IPS DF 6.9 (cell line): ENCODE measurements at regions not wholly inside any gene's neighbourhood (a gene's known extent, or its start where the extent isn't known, plus 50 kb on each side); places are given as distances from the start of the nearest gene placed in this dataset.

Experiments used
- DNase-seq: peaks from one replicate; pipeline ENCODE4 v3.0.0-alpha.2; 2013; ENCODE audit warnings: low read depth, low spot score
- H3K27ac ChIP-seq: one replicate; pipeline ENCODE4 v1.5.1; 2013; ENCODE audit warnings: low read length, control low read depth
- H3K27me3 ChIP-seq: 2 replicates; pipeline ENCODE4 v1.6.1; 2013; ENCODE audit warnings: mild to moderate bottlenecking, low read length; ENCODE audit not compliant: control insufficient read depth, insufficient read depth
- H3K36me3 ChIP-seq: 2 replicates; pipeline ENCODE4 v1.6.1; 2013; ENCODE audit warnings: low read length; ENCODE audit not compliant: control insufficient read depth, insufficient read depth
- H3K4me1 ChIP-seq: 2 replicates; pipeline ENCODE4 v1.6.1; 2013; ENCODE audit warnings: low read length; ENCODE audit not compliant: control insufficient read depth, insufficient read depth
- H3K4me3 ChIP-seq: 2 replicates; pipeline ENCODE4 v1.5.1; 2013; ENCODE audit warnings: mild to moderate bottlenecking, low read length
- H3K9me3 ChIP-seq: 2 replicates; pipeline ENCODE4 v1.6.1; 2013; ENCODE audit warnings: low read length, inconsistent platforms; ENCODE audit not compliant: control insufficient read depth, insufficient read depth
- WGBS: extraction: QIAGEN DNeasy Blood & Tissue Kit; methylation state at CpG from one replicate; pipeline ENCODE4 v1.1.7; 2013; ENCODE audit warnings: mixed read lengths, missing lambda C conversion rate; ENCODE audit not compliant: insufficient read length, insufficient coverage; 5-methylcytosine and 5-hydroxymethylcytosine counted together

DNA sequence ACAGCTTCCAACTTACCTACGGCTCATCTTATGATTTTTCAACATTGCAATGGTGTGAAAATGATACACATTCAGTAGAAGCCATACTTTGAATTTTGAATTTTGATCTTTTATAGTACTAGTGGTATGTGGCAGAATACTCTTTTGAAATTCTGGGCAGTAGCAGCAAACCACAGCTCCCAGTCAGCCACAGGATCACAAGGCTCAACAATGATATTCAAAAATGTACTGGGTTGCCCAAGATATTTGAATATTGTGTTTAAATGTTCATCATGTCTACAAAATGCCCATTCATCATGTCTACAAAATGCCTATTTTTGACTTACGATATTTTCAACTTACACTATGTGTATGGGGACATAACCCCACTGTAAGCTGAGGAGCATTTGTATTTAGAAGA lies 81.3 kb upstream of the PRR16 start:
- H3K4me1 ChIP-seq: no peaks in the 10 kb centered on the region
- no peak for DNase-seq
- H3K27ac ChIP-seq: no peak overlapping the region
- no peak overlapping the region for H3K4me3 ChIP-seq
- no CpG with 5 or more reads among the region's 2 CpGs for WGBS
- no peaks in the 10 kb centered on the region for H3K27me3 ChIP-seq
- H3K9me3 ChIP-seq: no peaks in the 10 kb centered on the region
- H3K36me3 ChIP-seq: no peaks in the 10 kb centered on the region

DNA sequence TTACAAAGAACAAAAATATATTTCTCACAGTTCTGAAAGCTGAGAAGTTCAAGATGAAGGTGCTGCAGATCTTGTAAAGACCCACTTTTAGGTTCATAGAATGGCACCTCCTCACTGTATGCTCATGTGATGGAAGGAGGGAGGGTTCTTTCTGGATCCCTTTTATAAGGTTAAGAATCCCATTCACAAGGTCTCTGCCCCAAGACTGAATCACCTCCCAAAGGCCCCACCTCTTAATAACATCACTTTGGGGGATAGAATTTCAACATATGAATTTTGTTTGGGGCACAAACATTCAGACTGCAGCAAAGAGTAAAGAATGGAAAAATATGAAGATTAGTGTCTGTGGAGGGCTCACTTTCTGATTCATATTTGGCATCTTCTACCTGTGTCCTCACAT lies 77.1 kb upstream of the PRR16 start:
- DNase-seq: no peak
- Histone ChIP-seq H3K4me3 (no peak overlapping the region), H3K36me3 (no peaks in the 10 kb centered on the region), H3K27ac (no peak overlapping the region), H3K4me1 (no peaks in the 10 kb centered on the region; the same call in 1 of the 2 replicates), H3K9me3 (no peaks in the 10 kb centered on the region), H3K27me3 (no peaks in the 10 kb centered on the region)

DNA sequence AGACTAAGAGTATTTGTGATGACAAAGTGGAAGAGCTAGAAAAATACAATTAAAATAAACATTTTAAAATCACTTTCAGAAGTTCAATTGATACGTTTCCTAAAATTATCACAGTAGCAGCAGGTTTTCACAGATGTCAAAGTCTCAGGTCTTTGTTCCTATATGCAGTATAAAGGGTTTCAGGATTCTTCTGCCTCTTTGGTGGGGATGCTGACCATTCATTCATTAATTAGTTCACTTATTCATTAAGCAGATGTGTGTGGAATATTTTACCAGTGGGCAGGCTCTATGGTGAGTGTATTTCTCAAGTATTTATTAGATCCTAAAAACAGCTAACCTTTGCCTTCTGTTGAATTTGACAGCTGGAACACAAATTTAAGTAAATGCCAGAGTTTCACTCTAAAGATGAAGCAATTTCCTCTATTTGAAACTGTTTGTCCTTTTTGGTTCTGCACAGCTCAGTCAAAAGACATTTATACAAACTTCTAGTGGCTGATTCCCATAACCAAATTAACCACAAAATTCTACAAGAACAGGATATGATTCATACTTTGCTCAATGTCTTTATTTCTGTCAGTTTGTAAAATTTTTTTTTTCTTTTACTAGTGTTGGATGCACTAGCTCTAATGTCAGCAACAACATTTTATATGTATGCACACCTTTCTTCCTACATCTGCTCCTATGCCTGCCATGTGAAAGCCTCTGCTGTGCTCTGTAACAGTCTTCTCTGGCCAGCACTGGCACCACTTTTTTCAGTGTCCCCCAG lies 75.9 kb upstream of the PRR16 start:
- Histone ChIP-seq H3K9me3 (no peaks in the 10 kb centered on the region), H3K27ac (no peak overlapping the region), H3K4me3 (no peak overlapping the region), H3K36me3 (no peaks in the 10 kb centered on the region), H3K27me3 (no peaks in the 10 kb centered on the region), H3K4me1 (no peaks in the 10 kb centered on the region; the same call in 1 of the 2 replicates)
- WGBS: no CpG with 5 or more reads among the region's 1 CpG
- DNase-seq: no peak

DNA sequence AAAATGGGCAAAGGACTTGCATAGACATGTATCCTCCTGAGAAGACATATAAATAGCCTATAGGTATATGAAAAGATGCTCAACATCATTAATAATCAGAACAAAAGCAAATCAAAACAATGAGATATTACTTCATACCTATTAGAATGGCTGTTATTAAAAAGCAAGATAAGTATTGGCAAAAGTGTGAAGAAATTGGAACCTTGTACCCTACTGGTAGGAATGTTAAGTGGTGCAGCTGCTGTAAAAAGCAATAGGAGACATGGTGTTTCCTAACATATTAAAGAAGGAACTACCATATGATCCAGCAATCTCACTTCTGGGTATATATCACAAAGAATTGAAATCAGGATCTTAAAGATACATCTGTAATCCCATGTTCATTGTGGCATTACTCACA lies 69.8 kb upstream of the PRR16 start:
- no peak overlapping the region for H3K27ac ChIP-seq
- H3K4me3 ChIP-seq: no peak overlapping the region
- no peaks in the 10 kb centered on the region for H3K36me3 ChIP-seq
- H3K4me1 ChIP-seq: no peaks in the 10 kb centered on the region
- DNase-seq: no peak
- H3K9me3 ChIP-seq: no peaks in the 10 kb centered on the region
- H3K27me3 ChIP-seq: no peaks in the 10 kb centered on the region

DNA sequence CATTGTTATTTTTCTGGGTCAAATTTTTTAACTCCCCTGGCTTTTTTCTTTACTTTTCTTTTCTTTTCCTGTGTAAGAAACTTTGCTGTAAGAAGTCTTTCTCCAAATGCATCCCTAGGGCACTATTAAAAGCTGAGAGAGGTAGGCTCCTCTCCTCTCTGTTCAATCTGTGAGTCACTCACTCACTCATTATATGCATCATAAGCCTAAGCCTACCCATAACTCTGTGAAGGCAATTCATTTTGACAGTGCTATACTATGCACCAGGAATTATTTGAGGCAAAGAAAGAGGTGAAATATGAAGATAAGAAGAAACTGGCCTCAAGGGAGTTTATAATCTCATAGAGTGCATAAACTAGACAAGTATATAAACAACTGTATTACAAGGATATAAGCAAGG lies 67.9 kb upstream of the PRR16 start:
- Histone ChIP-seq H3K9me3 (no peaks in the 10 kb centered on the region), H3K4me3 (no peak overlapping the region), H3K27me3 (no peaks in the 10 kb centered on the region), H3K27ac (no peak overlapping the region), H3K36me3 (no peaks in the 10 kb centered on the region), H3K4me1 (no peaks in the 10 kb centered on the region)
- DNase-seq: no peak

DNA sequence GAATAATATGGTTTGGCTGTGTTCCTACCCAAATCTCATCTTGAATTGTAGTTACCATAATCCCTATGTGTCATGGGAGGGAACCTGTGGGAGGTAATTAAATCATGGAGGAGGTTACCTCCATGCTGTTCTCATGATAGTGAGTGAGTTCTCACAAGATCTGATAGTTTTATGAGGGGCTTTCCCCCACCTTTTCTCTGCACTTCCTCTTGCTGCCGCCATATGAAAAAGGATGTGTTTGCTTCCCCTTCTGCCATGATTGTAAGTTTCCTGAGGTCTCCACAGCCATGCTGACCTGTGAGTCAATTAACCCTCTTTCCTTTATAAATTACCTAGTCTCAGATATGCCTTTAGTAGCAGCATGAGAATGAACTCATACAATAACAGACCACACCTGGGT lies 63.7 kb upstream of the PRR16 start:
- Histone ChIP-seq H3K4me1 (no peaks in the 10 kb centered on the region), H3K27ac (no peak overlapping the region), H3K36me3 (no peaks in the 10 kb centered on the region), H3K4me3 (no peak overlapping the region), H3K27me3 (no peaks in the 10 kb centered on the region), H3K9me3 (no peaks in the 10 kb centered on the region)
- WGBS: no CpG with 5 or more reads among the region's 1 CpG
- no peak for DNase-seq

DNA sequence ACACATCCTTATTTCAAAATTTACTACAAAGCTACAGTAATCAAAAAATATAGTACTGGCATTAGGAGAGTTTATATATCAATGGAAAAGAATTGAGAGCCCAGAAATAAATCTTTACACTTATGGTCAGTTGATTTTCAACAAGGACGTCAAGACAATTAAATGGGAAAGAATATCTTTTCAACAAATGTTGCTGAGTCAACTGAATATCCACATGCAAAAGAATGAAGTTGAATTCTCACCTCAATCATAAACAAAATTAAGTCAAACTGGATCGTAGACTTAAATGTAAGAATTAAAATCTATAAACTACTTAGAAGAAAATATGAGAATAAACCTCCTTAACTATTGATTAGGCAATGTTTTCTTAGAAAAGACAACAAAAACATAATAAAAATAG lies 61.5 kb upstream of the PRR16 start:
- Histone ChIP-seq H3K27me3 (no peaks in the 10 kb centered on the region), H3K4me1 (no peaks in the 10 kb centered on the region), H3K9me3 (no peaks in the 10 kb centered on the region), H3K27ac (no peak overlapping the region), H3K4me3 (no peak overlapping the region), H3K36me3 (no peaks in the 10 kb centered on the region)
- DNase-seq: no peak
- no CpG with 5 or more reads among the region's 2 CpGs for WGBS

DNA sequence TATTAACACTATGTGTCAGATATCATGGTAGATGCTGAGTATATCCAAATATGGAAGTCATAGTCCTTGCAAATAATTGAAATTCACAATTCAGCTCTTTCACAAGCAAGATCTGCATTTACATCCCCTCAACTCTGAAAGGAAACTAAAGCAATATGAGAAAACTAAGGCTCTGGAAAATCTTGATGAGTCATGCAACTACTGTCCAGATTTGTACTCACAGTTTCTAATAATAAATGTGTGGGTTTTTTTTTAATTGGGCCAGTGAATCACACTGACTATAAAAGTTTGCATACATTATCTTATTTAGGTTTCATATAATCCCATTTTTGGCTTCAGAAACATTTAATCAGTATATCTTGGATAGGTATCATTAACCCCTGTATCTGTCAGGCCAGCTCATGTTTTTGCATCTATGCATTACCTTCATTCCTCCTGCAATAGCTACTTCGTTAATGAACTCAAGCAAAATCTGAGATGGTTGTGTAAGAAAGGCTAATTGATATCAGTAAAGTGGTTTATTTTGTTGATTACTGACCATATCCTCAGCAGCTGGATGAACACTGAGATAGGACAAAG lies 58.7 kb upstream of the PRR16 start:
- Histone ChIP-seq H3K36me3 (no peaks in the 10 kb centered on the region), H3K27me3 (no peaks in the 10 kb centered on the region), H3K9me3 (no peaks in the 10 kb centered on the region), H3K4me3 (no peak overlapping the region), H3K4me1 (no peaks in the 10 kb centered on the region), H3K27ac (no peak overlapping the region)
- no peak for DNase-seq
- WGBS: no CpG with 5 or more reads among the region's 1 CpG

DNA sequence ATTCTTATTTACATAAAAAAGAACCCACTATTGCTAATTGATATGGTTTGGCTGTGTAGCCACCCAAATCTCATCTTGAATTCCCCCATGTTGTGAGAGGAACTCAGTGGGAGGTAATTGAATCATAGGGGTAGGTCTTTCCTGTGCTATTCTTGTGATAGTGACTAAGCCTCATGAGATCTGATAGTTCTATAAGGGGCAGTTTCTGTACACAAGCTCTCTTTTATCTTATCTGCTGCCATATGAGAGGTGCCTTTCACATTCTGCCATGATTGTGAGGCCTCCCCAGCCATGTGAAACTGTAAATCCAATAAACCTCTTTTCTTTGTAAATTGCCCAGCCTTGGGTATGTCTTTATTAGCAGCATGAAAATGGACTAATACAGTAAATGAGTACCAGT lies 58.2 kb upstream of the PRR16 start:
- Histone ChIP-seq H3K27me3 (no peaks in the 10 kb centered on the region), H3K4me1 (no peaks in the 10 kb centered on the region), H3K4me3 (no peak overlapping the region), H3K9me3 (no peaks in the 10 kb centered on the region), H3K27ac (no peak overlapping the region), H3K36me3 (no peaks in the 10 kb centered on the region)
- DNase-seq: no peak

DNA sequence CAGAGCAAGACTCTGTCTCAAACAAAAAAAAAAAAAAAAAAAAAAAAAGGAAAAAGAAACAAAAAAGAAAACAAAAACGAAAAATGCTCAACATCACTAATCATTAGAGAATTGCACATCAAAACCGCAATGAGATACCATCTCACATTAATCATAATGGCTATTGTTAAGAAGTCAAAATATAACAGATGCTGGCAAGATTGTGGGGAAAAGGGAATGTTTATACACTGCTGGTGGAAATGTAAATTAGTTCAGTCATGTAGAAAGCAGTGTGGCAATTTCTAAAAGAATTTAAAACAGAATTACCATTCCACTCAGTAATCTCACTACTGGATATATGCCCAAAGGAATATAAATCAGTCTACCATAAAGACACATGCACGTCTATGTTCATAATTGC lies 50.4 kb upstream of the PRR16 start:
- Histone ChIP-seq H3K36me3 (no peaks in the 10 kb centered on the region), H3K27me3 (no peaks in the 10 kb centered on the region), H3K27ac (no peak overlapping the region), H3K4me1 (no peaks in the 10 kb centered on the region), H3K4me3 (no peak overlapping the region), H3K9me3 (no peaks in the 10 kb centered on the region)
- WGBS: no CpG with 5 or more reads among the region's 3 CpGs
- DNase-seq: no peak
